NCI-H2107 treated with DMSO at 0.1 percent for 48 hours (cell line): ENCODE measurements at regions not wholly inside any gene's neighbourhood (a gene's known extent, or its start where the extent isn't known, plus 50 kb on each side); places are given as distances from the start of the nearest gene placed in this dataset.
"Not testable (repeated sequence)": the region's sequence is repeated elsewhere in the genome, so short reads cannot be mapped to it uniquely, and the experiment has no call there.

ENCODE experiments used
- DNase-seq: peaks from one replicate; lab custom pipeline; 2025; ENCODE audit not compliant: unreplicated experiment; lab: John Stamatoyannopoulos, UW

- no peak for DNase-seq
These were observed 852.9 kb upstream of the CDH8 start for GRCh38 chr16:62889097-62889496.

GRCh38 chr16:62883509-62883908 is 847.3 kb upstream of the CDH8 start:
- DNase-seq: no peak

- no peak for DNase-seq
These were observed 846.4 kb upstream of the CDH8 start for GRCh38 chr16:62882552-62883221.

DNA sequence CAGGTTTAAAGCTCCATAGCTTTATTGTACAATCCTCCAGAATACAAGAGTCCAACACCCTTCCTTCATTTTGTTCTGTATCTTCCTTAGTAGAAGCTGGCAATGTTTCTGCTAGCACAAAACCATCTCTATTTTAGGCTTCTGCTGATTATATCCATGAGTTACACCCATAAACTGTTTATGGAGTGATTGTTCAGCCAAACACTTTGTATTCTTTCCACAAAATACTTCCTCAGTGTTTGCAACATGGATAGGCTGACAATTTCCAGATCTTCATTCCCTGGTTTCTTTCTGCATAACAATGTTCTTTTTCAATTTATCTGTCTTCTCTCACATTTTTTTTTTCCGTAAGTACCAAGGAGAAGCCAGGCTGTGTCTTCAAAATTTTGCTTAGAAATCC is 839.9 kb upstream of the CDH8 start:
- DNase-seq: no peak

GRCh38 chr16:62872339-62872738 is 836.1 kb upstream of the CDH8 start:
- no peak for DNase-seq

DNA sequence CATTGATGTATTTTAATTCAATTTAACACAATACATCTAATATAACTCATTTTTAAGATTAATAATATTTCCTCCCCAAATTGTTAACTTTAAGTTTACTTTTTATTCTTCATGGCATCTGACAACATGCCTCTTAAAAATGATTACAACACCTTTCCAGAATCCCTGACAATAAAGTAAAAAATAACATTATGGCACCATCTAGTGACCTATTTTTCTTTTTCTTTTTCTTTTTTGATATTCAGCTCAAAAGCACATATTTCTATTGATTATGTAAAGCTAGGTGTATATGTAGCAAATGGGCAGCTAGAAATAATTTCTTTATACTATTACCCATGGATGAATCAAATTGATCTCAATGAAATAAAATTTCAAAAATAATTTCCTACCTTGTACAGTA is 834.3 kb upstream of the CDH8 start:
- DNase-seq: no peak

DNA sequence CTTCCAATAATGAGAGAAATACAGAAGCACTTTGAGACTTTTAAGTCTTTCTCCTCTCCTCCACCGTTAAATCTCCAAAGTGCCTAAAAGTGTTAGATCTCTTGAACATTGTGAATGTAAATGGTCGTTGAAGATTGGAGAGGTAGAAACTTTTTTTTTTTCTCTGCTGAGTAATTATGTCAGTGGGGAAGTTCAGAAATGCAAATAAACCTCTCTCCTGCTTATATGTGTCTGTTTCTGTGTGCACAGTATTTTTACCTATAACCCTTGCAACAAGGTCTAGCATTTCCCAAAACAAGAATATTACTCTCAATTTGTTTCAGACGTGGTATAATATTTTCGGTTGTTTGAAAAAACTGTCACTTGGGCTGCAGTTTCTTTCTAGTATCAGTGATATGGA is 833.6 kb upstream of the CDH8 start:
- DNase-seq: no peak

GRCh38 chr16:62863139-62863538 is 826.9 kb upstream of the CDH8 start:
- no peak for DNase-seq

- DNase-seq: no peak
These were observed 817.6 kb upstream of the CDH8 start for GRCh38 chr16:62853887-62854286.

GRCh38 chr16:62846399-62847057 is 810.3 kb upstream of the CDH8 start:
- DNase-seq: no peak

DNA sequence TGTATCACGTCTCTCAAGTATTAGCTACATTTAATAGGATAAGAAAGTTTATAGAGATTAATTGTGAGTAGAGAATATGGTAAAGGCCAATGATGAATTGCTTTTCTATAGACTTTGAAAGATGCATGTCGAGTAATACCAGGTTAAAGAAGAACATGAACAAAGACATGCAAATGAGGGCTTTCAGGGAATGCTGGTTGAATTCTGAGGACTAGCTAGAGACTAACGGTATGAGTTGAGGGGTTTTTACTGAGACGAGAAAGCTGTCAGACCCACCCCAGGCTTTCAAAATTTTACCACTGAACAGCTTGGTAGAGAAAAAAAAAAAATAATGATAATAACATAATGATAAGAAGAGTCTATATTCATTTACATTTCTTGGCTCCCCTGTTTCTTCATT is 796.0 kb upstream of the CDH8 start:
- DNase-seq: no peak

GRCh38 chr16:62831235-62831850 is 795.1 kb upstream of the CDH8 start:
- DNase-seq: no peak

DNA sequence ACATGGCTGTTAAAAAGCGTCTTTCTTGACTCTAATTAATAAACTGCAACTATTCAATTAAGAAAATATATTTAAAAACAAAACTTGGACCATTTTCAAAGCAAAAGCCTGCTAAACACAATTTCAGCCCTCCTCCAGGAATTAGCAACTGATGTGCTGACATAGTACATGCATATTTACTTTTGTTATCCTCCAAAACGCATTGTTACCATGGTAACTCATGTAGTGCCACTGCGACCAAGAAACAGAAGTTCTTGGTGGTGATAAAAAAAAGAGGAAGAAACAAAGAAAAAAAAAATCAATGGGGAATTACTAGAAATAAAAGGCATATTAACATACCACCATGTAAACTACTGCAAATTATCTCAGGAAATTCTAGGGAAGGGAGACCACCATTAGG is 793.4 kb upstream of the CDH8 start:
- DNase-seq: no peak

- DNase-seq: no peak
These were observed 792.8 kb upstream of the CDH8 start for GRCh38 chr16:62829084-62829483.

- DNase-seq: no peak
These were observed 785.6 kb upstream of the CDH8 start for GRCh38 chr16:62821824-62822223.

GRCh38 chr16:62816971-62817519 is 780.8 kb upstream of the CDH8 start:
- DNase-seq: no peak

- DNase-seq: no peak
These were observed 778.7 kb upstream of the CDH8 start for GRCh38 chr16:62814891-62815290.

DNA sequence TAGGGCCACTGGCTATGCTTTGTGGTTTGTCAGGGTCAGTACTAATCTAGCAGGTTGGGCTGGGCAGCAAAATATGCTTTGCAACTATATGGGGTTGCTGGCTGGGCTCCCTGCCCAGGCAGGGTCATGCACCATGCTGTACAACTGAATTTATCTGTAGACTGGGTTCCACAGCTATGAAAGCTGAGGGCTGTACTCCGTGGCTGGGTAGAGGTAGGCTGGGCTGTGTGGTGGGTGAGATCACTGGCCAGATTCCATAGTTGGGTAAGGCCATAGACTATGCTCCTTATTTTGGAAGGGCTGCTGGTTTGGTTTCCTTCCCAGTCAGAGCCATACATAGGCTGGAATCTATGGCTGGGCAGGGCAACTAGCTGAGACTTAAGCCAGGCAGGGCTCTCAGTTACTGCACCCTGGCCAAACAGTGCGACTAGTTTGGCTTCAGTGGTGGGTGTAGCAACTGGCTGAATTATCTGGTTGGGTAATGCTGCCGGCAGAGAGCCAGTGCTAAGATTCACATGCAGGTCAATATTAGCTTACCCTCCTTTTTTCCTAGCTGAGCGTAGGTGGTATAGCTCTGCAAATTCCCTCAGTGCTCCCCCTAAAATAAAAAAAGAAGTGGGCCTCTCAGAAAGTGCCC is 769.1 kb upstream of the CDH8 start:
- no peak for DNase-seq

- no peak for DNase-seq
These were observed 758.5 kb upstream of the CDH8 start for GRCh38 chr16:62794724-62795123.

- DNase-seq: not testable (repeated sequence)
These were observed 743.8 kb upstream of the CDH8 start for GRCh38 chr16:62780081-62780480.

DNA sequence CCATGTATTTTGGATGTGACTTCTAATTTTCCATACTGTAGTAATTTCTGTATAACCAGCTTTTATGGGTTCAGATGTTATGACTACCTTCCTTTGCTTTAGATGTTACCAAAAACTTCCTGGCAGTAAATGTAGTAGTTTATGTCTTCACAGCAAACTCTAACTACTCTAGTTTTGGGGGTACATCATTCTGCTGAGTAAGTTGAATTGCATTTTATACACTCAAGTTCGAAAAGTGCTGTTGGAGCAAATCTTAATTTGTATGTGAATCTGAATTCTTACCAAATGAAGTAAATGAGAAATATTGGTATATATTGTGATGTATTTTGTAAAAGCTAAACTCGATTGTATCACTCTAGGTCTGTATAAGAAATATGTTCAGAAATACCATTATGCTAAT is 728.3 kb upstream of the CDH8 start:
- DNase-seq: no peak

- DNase-seq: no peak
These were observed 724.2 kb upstream of the CDH8 start for GRCh38 chr16:62760398-62760797.
